GM12878 (cell line): ENCODE measurements at regions not wholly inside any gene's neighbourhood (a gene's known extent, or its start where the extent isn't known, plus 50 kb on each side); places are given as distances from the start of the nearest gene placed in this dataset.

ENCODE experiments used
- ATAC-seq: fragments of 200-7000 bp; cut with Tn5 transposase; 3 replicates; pipeline ENCODE4 v1.9.1; 2020; ENCODE audit warnings: mild to moderate bottlenecking, moderate library complexity
- BruUV-seq: library from RNA; stranded (reverse); fragments of 400-500 nt; replicated peaks from 2 replicates; lab custom pipeline; 2021; lab: Mats Ljungman, UMichigan
- CTCF ChIA-PET: fragments of 300-600 bp; sonication (Branson Sonifier 250); formaldehyde crosslinking; extraction: SDS; loops from one replicate; lab custom pipeline; 2021; ENCODE audit warnings: inconsistent platforms; lab: Yijun Ruan, JAX
- POLR2A ChIA-PET: fragments of 350-600 bp; formaldehyde crosslinking; extraction: SDS; loops from one replicate; lab custom pipeline; 2021; ENCODE audit warnings: inconsistent platforms; lab: Charles Lee
- RAD21 ChIA-PET: fragments of 300-600 bp; sonication (Branson Sonifier 250); formaldehyde crosslinking; loops from one replicate; lab custom pipeline; 2023; ENCODE audit warnings: antibody characterized with exemption; ENCODE audit not compliant: unreplicated experiment; lab: Charles Lee
- SMC1A ChIA-PET: fragments of 300-600 bp; sonication (Branson Sonifier 250); formaldehyde crosslinking; loops from one replicate; lab custom pipeline; 2023; ENCODE audit not compliant: unreplicated experiment, uncharacterized antibody; lab: Charles Lee
- DNase-seq: peaks from one replicate; pipeline ENCODE4 v3.0.0-alpha.2; 2011; ENCODE audit warnings: low read depth, low spot score
- FAIRE-seq: peaks from 3 replicates; lab custom pipeline; 2011; peaks lifted over from hg19 to GRCh38; lab: Jason Lieb, UNC
- H2AFZ ChIP-seq: 2 replicates; pipeline ENCODE4 v1.6.0; 2011; ENCODE audit warnings: low read depth, low read length, control low read depth; ENCODE audit not compliant: control insufficient read depth
- H3K27ac ChIP-seq: 2 replicates; pipeline ENCODE4 v1.5.1; 2011; ENCODE audit warnings: control low read depth; ENCODE audit not compliant: control insufficient read depth, insufficient read depth
- H3K27me3 ChIP-seq, 2 experiments: replicated peaks in 1 of 2; 2 replicates each; pipeline versions ENCODE4 v1.6.0 to v1.6.1; 2011; ENCODE audit warnings: low read length in 1 of 2; ENCODE audit not compliant: control insufficient read depth in 2 of 2, insufficient read depth in 2 of 2
- H3K36me3 ChIP-seq, 2 experiments: 2 replicates each; pipeline ENCODE4 v1.5.1; 2011; ENCODE audit warnings: low read length in 1 of 2; ENCODE audit not compliant: control insufficient read depth in 2 of 2, insufficient read depth in 2 of 2
- H3K4me1 ChIP-seq: 2 replicates; pipeline ENCODE4 v1.6.1; 2011; ENCODE audit warnings: mild to moderate bottlenecking, low read length, moderate library complexity, mixed read lengths; ENCODE audit not compliant: control insufficient read depth, insufficient read depth
- H3K4me2 ChIP-seq: 2 replicates; pipeline ENCODE4 v1.6.0; 2011; ENCODE audit warnings: control low read depth; ENCODE audit not compliant: control insufficient read depth, insufficient read depth
- H3K4me3 ChIP-seq: fragments of 200-600 bp; sonication (generic); 2 replicates; pipeline ENCODE4 v1.5.1; 2016
- H3K79me2 ChIP-seq: 2 replicates; pipeline ENCODE4 v1.6.0; 2011; ENCODE audit warnings: low read length; ENCODE audit not compliant: control insufficient read depth, insufficient read depth
- H3K9ac ChIP-seq: 2 replicates; pipeline ENCODE4 v1.8.0; 2011; ENCODE audit warnings: low read length, control low read depth, mixed read lengths; ENCODE audit not compliant: control insufficient read depth, insufficient read depth
- H3K9me3 ChIP-seq: replicated peaks from 3 replicates; pipeline ENCODE4 v1.5.1; 2011; ENCODE audit warnings: mild to moderate bottlenecking, low read length; ENCODE audit not compliant: control insufficient read depth, insufficient read depth
- H4K20me1 ChIP-seq: 2 replicates; pipeline ENCODE4 v1.6.0; 2011; ENCODE audit not compliant: control insufficient read depth, insufficient read depth
- ASH2L ChIP-seq: fragments of 300-600, 200-600 bp; sonication (generic); IDR thresholded peaks from 2 replicates; pipeline ENCODE4 v1.6.1; 2017; ENCODE audit warnings: low read depth, mild to moderate bottlenecking, borderline replicate concordance
- CBX3 ChIP-seq: fragments of 200-600 bp; sonication (generic); IDR thresholded peaks from 2 replicates; pipeline ENCODE4 v1.6.1; 2016; ENCODE audit warnings: low read depth, borderline replicate concordance
- HDAC2 ChIP-seq: fragments of 200-600 bp; sonication (generic); IDR thresholded peaks from 2 replicates; pipeline ENCODE4 v1.6.1; 2017
- NFYB ChIP-seq: IDR thresholded peaks from 2 replicates; pipeline ENCODE4 v1.6.1; 2011; ENCODE audit warnings: low read depth, mild to moderate bottlenecking, low read length, improper control_type of control experiment, moderate library complexity; ENCODE audit not compliant: insufficient read depth
- NR2C2 ChIP-seq: IDR thresholded peaks from 2 replicates; pipeline ENCODE4 v1.6.1; 2011; ENCODE audit warnings: borderline replicate concordance, low read depth; ENCODE audit not compliant: control insufficient read depth, insufficient read length
- RFX5 ChIP-seq: IDR thresholded peaks from 2 replicates; pipeline ENCODE4 v1.6.1; 2011; ENCODE audit warnings: low read depth, low read length, improper control_type of control experiment
- SIN3A ChIP-seq: IDR thresholded peaks from 2 replicates; pipeline ENCODE4 v1.6.1; 2012; ENCODE audit warnings: low read depth, low read length, improper control_type of control experiment
- SIX5 ChIP-seq: IDR thresholded peaks from 2 replicates; pipeline ENCODE4 v1.6.1; 2011; ENCODE audit warnings: mild to moderate bottlenecking, low read depth, low read length, moderate library complexity; ENCODE audit not compliant: severe bottlenecking
- SREBF2 ChIP-seq: IDR thresholded peaks from 2 replicates; pipeline ENCODE4 v1.6.1; 2012; ENCODE audit warnings: mild to moderate bottlenecking, low read length
- TCF12 ChIP-seq: IDR thresholded peaks from 2 replicates; pipeline ENCODE4 v1.6.1; 2011; ENCODE audit warnings: low read depth, mild to moderate bottlenecking, low read length
- ZNF274 ChIP-seq: IDR thresholded peaks from one replicate; pipeline ENCODE4 v1.8.0; 2011; ENCODE audit not compliant: insufficient read length, insufficient read depth
- WGBS: methylation state at CpG from one replicate; pipeline ENCODE4 v1.1.6; 2016; ENCODE audit warnings: low lambda C conversion rate; ENCODE audit not compliant: insufficient replicate concordance, insufficient coverage; ENCODE audit errors: missing lambda C conversion rate; 5-methylcytosine and 5-hydroxymethylcytosine counted together
- in situ Hi-C: fragments of 300-500 bp; cut with MboI; formaldehyde crosslinking; loops from 9 replicates; pipeline ENCODE4 v1.14.3; 2018; ENCODE audit warnings: mixed read lengths
- intact Hi-C: fragments of 100-400 bp; cut with micrococcal nuclease; formaldehyde crosslinking; loops from one replicate; pipeline ENCODE4 v1.14.2; 2022; ENCODE audit not compliant: unreplicated experiment
- TF ChIP-seq, protein P1 (sequence below): fragments of 450-650 bp; IDR thresholded peaks from 2 replicates; pipeline ENCODE4 v1.6.1; 2016; ENCODE audit warnings: mild to moderate bottlenecking, moderate library complexity, borderline replicate concordance
- TF ChIP-seq, protein P2 (sequence below): fragments of 450-650 bp; IDR thresholded peaks from 2 replicates; pipeline ENCODE4 v1.6.1; 2018; ENCODE audit warnings: borderline replicate concordance, mild to moderate bottlenecking; ENCODE audit not compliant: partially characterized antibody
- TF ChIP-seq, protein P3 (sequence below): IDR thresholded peaks from 2 replicates; pipeline ENCODE4 v1.6.1; 2011; ENCODE audit warnings: borderline replicate concordance, low read depth, mild to moderate bottlenecking, moderate library complexity, mixed read lengths, low read length; ENCODE audit not compliant: insufficient read depth; ENCODE audit errors: extremely low read length
- TF ChIP-seq, protein P4 (sequence below): fragments of 450-650 bp; IDR thresholded peaks from 2 replicates; pipeline ENCODE4 v1.6.1; 2017; ENCODE audit warnings: low read depth, mild to moderate bottlenecking, moderate library complexity

DNA sequence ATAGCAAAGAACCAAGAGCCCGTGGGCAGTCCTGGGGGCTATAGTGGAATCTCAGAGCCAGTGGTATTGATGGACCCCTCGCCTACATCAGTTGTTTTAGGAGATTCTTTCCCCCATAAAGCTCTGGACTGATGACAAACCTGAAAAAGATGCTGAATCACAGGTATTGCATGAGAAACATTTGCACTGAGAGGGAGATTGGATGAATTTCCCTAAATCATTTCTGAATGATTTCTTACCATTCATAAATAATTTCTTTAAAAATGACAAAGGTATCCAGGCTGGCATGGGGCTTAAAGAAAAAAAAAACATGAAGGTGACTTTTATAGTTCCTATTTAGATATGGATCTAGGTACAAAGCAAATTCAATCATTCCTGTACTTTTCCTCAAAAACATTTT lies 54.0 kb upstream of the SLIT3 start:
- RAD21 ChIA-PET: no interaction called here
- 0% methylated on average over 2 of the region's 2 CpGs for WGBS
- TF ChIP-seq NFYB (no peak), CBX3 (no peak), SREBF2 (no peak), NR2C2 (no peak), ASH2L (no peak), RFX5 (no peak), SIX5 (no peak), SIN3A (no peak), ZNF274 (no peak), TCF12 (no peak), HDAC2 (no peak)
- TF ChIP-seq, protein P1, sequence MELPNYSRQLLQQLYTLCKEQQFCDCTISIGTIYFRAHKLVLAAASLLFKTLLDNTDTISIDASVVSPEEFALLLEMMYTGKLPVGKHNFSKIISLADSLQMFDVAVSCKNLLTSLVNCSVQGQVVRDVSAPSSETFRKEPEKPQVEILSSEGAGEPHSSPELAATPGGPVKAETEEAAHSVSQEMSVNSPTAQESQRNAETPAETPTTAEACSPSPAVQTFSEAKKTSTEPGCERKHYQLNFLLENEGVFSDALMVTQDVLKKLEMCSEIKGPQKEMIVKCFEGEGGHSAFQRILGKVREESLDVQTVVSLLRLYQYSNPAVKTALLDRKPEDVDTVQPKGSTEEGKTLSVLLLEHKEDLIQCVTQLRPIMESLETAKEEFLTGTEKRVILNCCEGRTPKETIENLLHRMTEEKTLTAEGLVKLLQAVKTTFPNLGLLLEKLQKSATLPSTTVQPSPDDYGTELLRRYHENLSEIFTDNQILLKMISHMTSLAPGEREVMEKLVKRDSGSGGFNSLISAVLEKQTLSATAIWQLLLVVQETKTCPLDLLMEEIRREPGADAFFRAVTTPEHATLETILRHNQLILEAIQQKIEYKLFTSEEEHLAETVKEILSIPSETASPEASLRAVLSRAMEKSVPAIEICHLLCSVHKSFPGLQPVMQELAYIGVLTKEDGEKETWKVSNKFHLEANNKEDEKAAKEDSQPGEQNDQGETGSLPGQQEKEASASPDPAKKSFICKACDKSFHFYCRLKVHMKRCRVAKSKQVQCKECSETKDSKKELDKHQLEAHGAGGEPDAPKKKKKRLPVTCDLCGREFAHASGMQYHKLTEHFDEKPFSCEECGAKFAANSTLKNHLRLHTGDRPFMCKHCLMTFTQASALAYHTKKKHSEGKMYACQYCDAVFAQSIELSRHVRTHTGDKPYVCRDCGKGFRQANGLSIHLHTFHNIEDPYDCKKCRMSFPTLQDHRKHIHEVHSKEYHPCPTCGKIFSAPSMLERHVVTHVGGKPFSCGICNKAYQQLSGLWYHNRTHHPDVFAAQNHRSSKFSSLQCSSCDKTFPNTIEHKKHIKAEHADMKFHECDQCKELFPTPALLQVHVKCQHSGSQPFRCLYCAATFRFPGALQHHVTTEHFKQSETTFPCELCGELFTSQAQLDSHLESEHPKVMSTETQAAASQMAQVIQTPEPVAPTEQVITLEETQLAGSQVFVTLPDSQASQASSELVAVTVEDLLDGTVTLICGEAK: no peak
- TF ChIP-seq, protein P2, sequence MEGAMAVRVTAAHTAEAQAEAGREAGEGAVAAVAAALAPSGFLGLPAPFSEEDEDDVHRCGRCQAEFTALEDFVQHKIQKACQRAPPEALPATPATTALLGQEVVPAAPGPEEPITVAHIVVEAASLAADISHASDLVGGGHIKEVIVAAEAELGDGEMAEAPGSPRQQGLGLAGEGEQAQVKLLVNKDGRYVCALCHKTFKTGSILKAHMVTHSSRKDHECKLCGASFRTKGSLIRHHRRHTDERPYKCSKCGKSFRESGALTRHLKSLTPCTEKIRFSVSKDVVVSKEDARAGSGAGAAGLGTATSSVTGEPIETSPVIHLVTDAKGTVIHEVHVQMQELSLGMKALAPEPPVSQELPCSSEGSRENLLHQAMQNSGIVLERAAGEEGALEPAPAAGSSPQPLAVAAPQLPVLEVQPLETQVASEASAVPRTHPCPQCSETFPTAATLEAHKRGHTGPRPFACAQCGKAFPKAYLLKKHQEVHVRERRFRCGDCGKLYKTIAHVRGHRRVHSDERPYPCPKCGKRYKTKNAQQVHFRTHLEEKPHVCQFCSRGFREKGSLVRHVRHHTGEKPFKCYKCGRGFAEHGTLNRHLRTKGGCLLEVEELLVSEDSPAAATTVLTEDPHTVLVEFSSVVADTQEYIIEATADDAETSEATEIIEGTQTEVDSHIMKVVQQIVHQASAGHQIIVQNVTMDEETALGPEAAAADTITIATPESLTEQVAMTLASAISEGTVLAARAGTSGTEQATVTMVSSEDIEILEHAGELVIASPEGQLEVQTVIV: no peak
- TF ChIP-seq, protein P3, sequence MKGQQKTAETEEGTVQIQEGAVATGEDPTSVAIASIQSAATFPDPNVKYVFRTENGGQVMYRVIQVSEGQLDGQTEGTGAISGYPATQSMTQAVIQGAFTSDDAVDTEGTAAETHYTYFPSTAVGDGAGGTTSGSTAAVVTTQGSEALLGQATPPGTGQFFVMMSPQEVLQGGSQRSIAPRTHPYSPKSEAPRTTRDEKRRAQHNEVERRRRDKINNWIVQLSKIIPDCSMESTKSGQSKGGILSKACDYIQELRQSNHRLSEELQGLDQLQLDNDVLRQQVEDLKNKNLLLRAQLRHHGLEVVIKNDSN: no peak
- TF ChIP-seq, protein P4, sequence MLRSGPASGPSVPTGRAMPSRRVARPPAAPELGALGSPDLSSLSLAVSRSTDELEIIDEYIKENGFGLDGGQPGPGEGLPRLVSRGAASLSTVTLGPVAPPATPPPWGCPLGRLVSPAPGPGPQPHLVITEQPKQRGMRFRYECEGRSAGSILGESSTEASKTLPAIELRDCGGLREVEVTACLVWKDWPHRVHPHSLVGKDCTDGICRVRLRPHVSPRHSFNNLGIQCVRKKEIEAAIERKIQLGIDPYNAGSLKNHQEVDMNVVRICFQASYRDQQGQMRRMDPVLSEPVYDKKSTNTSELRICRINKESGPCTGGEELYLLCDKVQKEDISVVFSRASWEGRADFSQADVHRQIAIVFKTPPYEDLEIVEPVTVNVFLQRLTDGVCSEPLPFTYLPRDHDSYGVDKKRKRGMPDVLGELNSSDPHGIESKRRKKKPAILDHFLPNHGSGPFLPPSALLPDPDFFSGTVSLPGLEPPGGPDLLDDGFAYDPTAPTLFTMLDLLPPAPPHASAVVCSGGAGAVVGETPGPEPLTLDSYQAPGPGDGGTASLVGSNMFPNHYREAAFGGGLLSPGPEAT: no peak

More for the DNA sequence above, 54.0 kb upstream of the SLIT3 start:
- H3K9ac ChIP-seq: no peak overlapping the region
- no peaks in the 10 kb centered on the region for H3K79me2 ChIP-seq
- BruUV-seq: no TSS peak
- H4K20me1 ChIP-seq: no peaks in the 10 kb centered on the region
- FAIRE-seq (no peak), DNase-seq (no peak), ATAC-seq (no peak)
- intact Hi-C loops: no loop called here
- H2AFZ ChIP-seq: no peak overlapping the region
- H3K4me1 ChIP-seq: no peaks in the 10 kb centered on the region
- no peak overlapping the region for H3K4me2 ChIP-seq
- H3K27ac ChIP-seq: no peak overlapping the region
- in situ Hi-C loops: no loop called here
- CTCF ChIA-PET: no interaction called here
- H3K9me3 ChIP-seq: no peaks in the 10 kb centered on the region
- SMC1A ChIA-PET: no interaction called here
- H3K36me3 ChIP-seq: no peaks in the 10 kb centered on the region
- POLR2A ChIA-PET: no interaction called here
- H3K27me3 ChIP-seq: no peaks in the 10 kb centered on the region; a peak in 2 of 4 replicates
- H3K4me3 ChIP-seq: no peak overlapping the region
